VCaP (cell line): ENCODE measurements at regions not wholly inside any gene's neighbourhood (a gene's known extent, or its start where the extent isn't known, plus 50 kb on each side); places are given as distances from the start of the nearest gene placed in this dataset.
"Not testable (repeated sequence)": the region's sequence is repeated elsewhere in the genome, so short reads cannot be mapped to it uniquely, and the experiment has no call there.

Experiments
- H3K27ac ChIP-seq: fragments of 450-650 bp; 2 replicates; pipeline ENCODE4 v1.5.1; 2017
- TF ChIP-seq, protein P1 (sequence below): fragments of 450-650 bp; conservative IDR thresholded peaks from 2 replicates; pipeline ENCODE4 v1.5.1; 2017; ENCODE audit warnings: mild to moderate bottlenecking, moderate library complexity

GRCh38 chr2:146982393-146982846 is 862.4 kb upstream of the ACVR2A start:
- TF ChIP-seq, protein P1, sequence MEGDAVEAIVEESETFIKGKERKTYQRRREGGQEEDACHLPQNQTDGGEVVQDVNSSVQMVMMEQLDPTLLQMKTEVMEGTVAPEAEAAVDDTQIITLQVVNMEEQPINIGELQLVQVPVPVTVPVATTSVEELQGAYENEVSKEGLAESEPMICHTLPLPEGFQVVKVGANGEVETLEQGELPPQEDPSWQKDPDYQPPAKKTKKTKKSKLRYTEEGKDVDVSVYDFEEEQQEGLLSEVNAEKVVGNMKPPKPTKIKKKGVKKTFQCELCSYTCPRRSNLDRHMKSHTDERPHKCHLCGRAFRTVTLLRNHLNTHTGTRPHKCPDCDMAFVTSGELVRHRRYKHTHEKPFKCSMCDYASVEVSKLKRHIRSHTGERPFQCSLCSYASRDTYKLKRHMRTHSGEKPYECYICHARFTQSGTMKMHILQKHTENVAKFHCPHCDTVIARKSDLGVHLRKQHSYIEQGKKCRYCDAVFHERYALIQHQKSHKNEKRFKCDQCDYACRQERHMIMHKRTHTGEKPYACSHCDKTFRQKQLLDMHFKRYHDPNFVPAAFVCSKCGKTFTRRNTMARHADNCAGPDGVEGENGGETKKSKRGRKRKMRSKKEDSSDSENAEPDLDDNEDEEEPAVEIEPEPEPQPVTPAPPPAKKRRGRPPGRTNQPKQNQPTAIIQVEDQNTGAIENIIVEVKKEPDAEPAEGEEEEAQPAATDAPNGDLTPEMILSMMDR: no peak
- no peak overlapping the region for H3K27ac ChIP-seq

DNA sequence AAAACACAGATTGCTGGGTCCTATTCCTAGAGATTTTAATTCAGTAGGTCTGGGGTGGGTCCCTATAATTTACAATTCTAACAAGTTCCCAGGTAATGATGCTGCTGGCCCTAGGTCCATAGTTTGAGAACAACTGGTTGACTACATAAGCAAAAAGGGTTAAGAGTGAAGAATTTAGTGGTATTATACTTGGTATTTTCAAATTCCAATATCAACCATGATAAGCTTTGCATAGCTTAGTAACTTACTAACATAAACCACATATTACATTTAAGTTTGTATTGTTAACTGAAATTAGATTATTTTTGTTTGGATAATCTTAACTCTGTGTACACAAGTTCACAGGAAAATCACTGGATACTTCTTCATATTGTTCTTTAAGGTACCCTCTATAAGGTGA is 862.9 kb upstream of the ACVR2A start:
- TF ChIP-seq, protein P1: no peak
- H3K27ac ChIP-seq: no peak overlapping the region

DNA sequence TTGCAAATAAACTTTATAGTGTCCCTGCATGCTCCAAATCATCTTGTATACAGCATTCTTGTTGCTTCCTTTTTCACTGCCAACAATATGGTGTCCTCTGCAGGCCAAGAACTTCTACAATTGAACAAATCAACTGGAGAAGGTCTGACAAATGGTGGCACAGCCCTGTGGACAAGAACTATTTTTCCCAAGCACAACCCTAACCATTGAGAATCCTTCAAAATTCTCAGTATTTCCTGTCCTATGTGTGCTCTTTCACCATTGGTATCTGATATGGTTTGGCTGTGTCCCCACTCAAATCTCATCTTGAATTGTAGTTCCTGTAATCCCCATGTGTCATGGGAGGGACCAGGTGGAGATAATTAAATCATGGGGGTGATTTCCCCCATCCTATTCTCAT is 865.1 kb upstream of the ACVR2A start:
- H3K27ac ChIP-seq: no peak overlapping the region
- TF ChIP-seq, protein P1: no peak

DNA sequence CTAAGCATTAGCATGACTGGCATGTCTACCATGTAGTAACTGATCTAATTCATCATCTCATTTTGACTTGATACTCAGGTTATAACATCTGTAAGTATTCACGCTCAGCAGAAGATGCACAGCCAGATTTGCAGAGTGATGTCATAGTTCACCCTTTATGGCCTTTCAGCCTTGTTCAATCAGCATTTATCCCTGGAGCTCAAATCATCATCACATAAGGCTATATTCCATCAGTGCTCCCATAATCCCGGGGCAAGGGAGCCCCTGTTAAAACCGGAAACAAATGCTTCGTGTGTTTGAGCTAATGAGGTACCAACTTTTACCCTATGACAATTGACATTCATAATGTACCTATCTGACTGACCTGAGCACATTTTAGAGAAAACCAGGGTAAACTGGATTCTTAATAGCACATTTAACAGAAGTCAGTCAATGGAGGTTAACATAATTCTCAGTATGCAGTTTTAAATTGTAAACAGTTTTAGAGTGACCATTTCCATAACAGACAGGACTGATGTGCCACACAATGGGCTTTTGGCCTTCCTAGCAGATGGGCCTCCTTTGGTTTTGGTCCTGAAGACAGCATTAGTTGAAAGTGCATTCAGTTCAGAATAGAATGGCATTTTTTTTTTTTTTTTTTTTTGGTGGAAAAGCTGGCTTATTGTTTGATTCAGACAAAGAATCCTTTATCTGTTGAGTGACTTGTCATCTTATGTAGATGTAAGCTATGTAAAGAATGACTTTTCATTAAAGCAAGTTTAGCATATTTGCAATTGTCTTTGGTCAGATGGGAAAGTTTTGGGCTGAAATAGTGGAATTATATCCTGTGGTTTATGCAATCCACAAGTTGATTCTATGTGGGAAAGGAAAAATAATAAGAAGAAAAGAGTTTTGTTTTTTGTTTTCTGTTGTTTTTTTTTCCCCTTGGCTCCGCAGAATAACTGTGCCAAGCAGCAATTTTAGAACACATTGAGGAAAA is 866.0 kb upstream of the ACVR2A start:
- no peak overlapping the region for H3K27ac ChIP-seq

GRCh38 chr2:146970981-146971380 is 873.8 kb upstream of the ACVR2A start:
- not testable (repeated sequence) for H3K27ac ChIP-seq

More for the DNA sequence above, 866.0 kb upstream of the ACVR2A start:
- TF ChIP-seq, protein P1: no peak

- H3K27ac ChIP-seq: not testable (repeated sequence)
These were observed 875.1 kb upstream of the ACVR2A start for GRCh38 chr2:146969703-146970102.

- no peak overlapping the region for H3K27ac ChIP-seq
- TF ChIP-seq, protein P1: no peak
These were observed 880.3 kb upstream of the ACVR2A start for GRCh38 chr2:146964494-146964893.

DNA sequence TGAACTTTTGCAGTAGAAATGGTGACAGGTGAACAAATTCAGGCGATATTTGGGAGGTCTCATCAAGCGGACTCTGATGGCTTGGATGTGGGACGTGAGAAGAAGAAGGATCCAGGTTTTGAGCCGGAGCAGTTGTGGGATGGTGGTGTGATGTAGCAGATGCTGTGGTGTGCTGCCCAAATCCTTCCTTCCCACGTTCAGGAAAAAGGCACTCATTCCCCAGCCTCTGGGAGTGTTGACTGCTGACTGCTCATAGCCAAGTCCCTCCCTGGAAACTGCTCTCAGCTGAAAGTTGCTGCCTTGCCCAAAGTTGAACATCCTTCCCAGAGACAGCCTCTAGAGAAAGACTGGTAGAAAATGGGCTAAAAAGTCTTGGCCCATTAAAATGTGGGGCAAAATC is 890.3 kb upstream of the ACVR2A start:
- TF ChIP-seq, protein P1: no peak

More for the DNA sequence above, 890.3 kb upstream of the ACVR2A start:
- H3K27ac ChIP-seq: no peak overlapping the region
